HepG2 (cell line): ENCODE measurements at regions not wholly inside any gene's neighbourhood (a gene's known extent, or its start where the extent isn't known, plus 50 kb on each side); places are given as distances from the start of the nearest gene placed in this dataset.

Source experiments
- ATAC-seq: fragments of 200-7000 bp; cut with Tn5 transposase; 3 replicates; pipeline ENCODE4 v1.9.1; 2020; ENCODE audit warnings: mild to moderate bottlenecking, moderate library complexity
- BruUV-seq: library from RNA; stranded (reverse); fragments of 400-500 nt; replicated peaks from 2 replicates; lab custom pipeline; 2021; lab: Mats Ljungman, UMichigan
- CTCF ChIA-PET: fragments of 300-600 bp; formaldehyde crosslinking; extraction: SDS; loops from one replicate; lab custom pipeline; 2021; ENCODE audit warnings: low total read pairs, inconsistent platforms, low intra/inter-chr PET ratio; lab: Yijun Ruan, JAX
- POLR2A ChIA-PET: fragments of 350-600 bp; sonication (Branson Sonifier 250); formaldehyde crosslinking; loops from one replicate; lab custom pipeline; 2020; ENCODE audit warnings: antibody characterized with exemption, inconsistent platforms; lab: Yijun Ruan, JAX
- DNase-seq: peaks from one replicate; pipeline ENCODE4 v3.0.0-alpha.2; 2015; ENCODE audit warnings: low spot score
- FAIRE-seq: peaks from 3 replicates; lab custom pipeline; 2011; peaks lifted over from hg19 to GRCh38; lab: Jason Lieb, UNC
- H2AFZ ChIP-seq: one replicate; pipeline ENCODE4 v1.6.1; 2011; ENCODE audit warnings: low read length, inconsistent platforms
- H3K27ac ChIP-seq: fragments of 300-600 bp; 3 replicates; pipeline ENCODE4 v1.8.0; 2011; ENCODE audit warnings: mixed run types, mild to moderate bottlenecking, mixed read lengths, low read length, inconsistent platforms; ENCODE audit not compliant: insufficient read depth; ENCODE audit errors: extremely low read length
- H3K27me3 ChIP-seq, 2 experiments: fragments of 200-600 bp in 1 of 2; 2 replicates in 1 of 2; 3 replicates in 1 of 2; pipeline versions ENCODE4 v1.6.0 to v1.8.0; 2011; ENCODE audit warnings: low read length in 2 of 2, mild to moderate bottlenecking in 2 of 2, moderate library complexity in 2 of 2, inconsistent platforms in 1 of 2; ENCODE audit not compliant: insufficient read depth in 2 of 2, control insufficient read depth in 1 of 2
- H3K36me3 ChIP-seq, 2 experiments: fragments of 200-600 bp in 1 of 2; replicated peaks in 1 of 2; 2 replicates in 1 of 2; 3 replicates in 1 of 2; pipeline versions ENCODE4 v1.5.1 to v1.8.0; 2011; ENCODE audit warnings: low read length in 2 of 2, inconsistent platforms in 1 of 2; ENCODE audit not compliant: insufficient read depth in 2 of 2, control insufficient read depth in 1 of 2
- H3K4me1 ChIP-seq: 2 replicates; pipeline ENCODE4 v1.5.1; 2012; ENCODE audit warnings: low read length, inconsistent platforms; ENCODE audit not compliant: insufficient read depth
- H3K4me2 ChIP-seq: 2 replicates; pipeline ENCODE4 v1.6.0; 2011; ENCODE audit warnings: low read depth, low read length, inconsistent platforms
- H3K4me3 ChIP-seq, 3 experiments: fragments of 200-600 bp in 1 of 3; sonication (generic), shearing (Covaris generic) in 1 of 3; replicated peaks in 1 of 3; 2 replicates each; pipeline ENCODE4 v1.5.1; 2011 to 2016; ENCODE audit warnings: low read length in 3 of 3, inconsistent platforms in 2 of 3, low read depth in 2 of 3, mild to moderate bottlenecking in 2 of 3, control low read depth in 1 of 3, mixed read lengths in 1 of 3; ENCODE audit not compliant: insufficient read depth in 1 of 3
- H3K79me2 ChIP-seq: one replicate; pipeline ENCODE4 v1.6.1; 2011; ENCODE audit warnings: low read length, inconsistent platforms; ENCODE audit not compliant: insufficient read depth
- H3K9ac ChIP-seq: 2 replicates; pipeline ENCODE4 v1.6.0; 2011; ENCODE audit warnings: mild to moderate bottlenecking, low read depth, low read length, inconsistent platforms; ENCODE audit not compliant: insufficient read depth
- H3K9me3 ChIP-seq: 2 replicates; pipeline ENCODE4 v1.5.1; 2012; ENCODE audit warnings: mild to moderate bottlenecking, low read length
- H4K20me1 ChIP-seq: 2 replicates; pipeline ENCODE4 v1.6.0; 2011; ENCODE audit warnings: inconsistent platforms, mild to moderate bottlenecking, low read length, moderate library complexity; ENCODE audit not compliant: insufficient read depth
- ATF7 ChIP-seq, 2 experiments: fragments of 450-650 bp in 1 of 2; sonication (generic) in 1 of 2; formaldehyde crosslinking in 1 of 2; IDR thresholded peaks; 2 replicates each; pipeline versions ENCODE4 v1.4.0 to v1.6.1; 2016 to 2020; ENCODE audit warnings: antibody characterized with exemption in 1 of 2, mild to moderate bottlenecking in 1 of 2, missing genetic modification reagents in 1 of 2
- EEA1 ChIP-seq: sonication (generic); formaldehyde crosslinking; IDR thresholded peaks from 2 replicates; pipeline ENCODE4 v1.5.1; 2020; ENCODE audit warnings: mild to moderate bottlenecking, missing genetic modification reagents, borderline replicate concordance
- ELF4 ChIP-seq: sonication (generic); formaldehyde crosslinking; IDR thresholded peaks from 2 replicates; pipeline ENCODE4 v1.5.0; 2020; ENCODE audit warnings: missing genetic modification reagents, mild to moderate bottlenecking, moderate library complexity, borderline replicate concordance
- JDP2 ChIP-seq: sonication (generic); formaldehyde crosslinking; IDR thresholded peaks from 2 replicates; pipeline ENCODE4 v1.8.1; 2022; ENCODE audit warnings: missing genetic modification reagents, borderline replicate concordance
- JUNB ChIP-seq: sonication (generic); formaldehyde crosslinking; IDR thresholded peaks from 2 replicates; pipeline ENCODE4 v1.8.0; 2022; ENCODE audit warnings: missing genetic modification reagents, mild to moderate bottlenecking, borderline replicate concordance
- KLF6 ChIP-seq: IDR thresholded peaks from 2 replicates; pipeline ENCODE4 v1.8.0; 2016; ENCODE audit warnings: missing biosample characterization, missing genetic modification reagents
- NPAS2 ChIP-seq: sonication (generic); formaldehyde crosslinking; IDR thresholded peaks from 2 replicates; pipeline ENCODE4 v1.8.0; 2022; ENCODE audit warnings: mild to moderate bottlenecking, missing genetic modification reagents, borderline replicate concordance
- PRDM15 ChIP-seq: sonication (generic); formaldehyde crosslinking; IDR thresholded peaks from 2 replicates; pipeline ENCODE4 v1.4.0; 2020; ENCODE audit warnings: missing genetic modification reagents
- RARG ChIP-seq: sonication (generic); formaldehyde crosslinking; IDR thresholded peaks from 2 replicates; pipeline ENCODE4 v1.4.0; 2020; ENCODE audit warnings: low read depth, mild to moderate bottlenecking, missing genetic modification reagents
- SALL2 ChIP-seq: sonication (generic); formaldehyde crosslinking; IDR thresholded peaks from 2 replicates; pipeline ENCODE4 v1.8.1; 2023; ENCODE audit warnings: mild to moderate bottlenecking, missing genetic modification reagents, inconsistent platforms
- YEATS4 ChIP-seq: sonication (generic); formaldehyde crosslinking; IDR thresholded peaks from 2 replicates; pipeline ENCODE4 v1.4.0; 2020; ENCODE audit warnings: missing genetic modification reagents, borderline replicate concordance
- ZBTB26 ChIP-seq: IDR thresholded peaks from 2 replicates; pipeline ENCODE4 v1.6.1; 2016; ENCODE audit warnings: missing compliant biosample characterization, missing genetic modification reagents, borderline replicate concordance
- ZEB1 ChIP-seq: IDR thresholded peaks from 2 replicates; pipeline ENCODE4 v1.6.1; 2012; ENCODE audit warnings: mild to moderate bottlenecking, low read depth, inconsistent platforms; ENCODE audit not compliant: insufficient replicate concordance
- ZHX1 ChIP-seq: sonication (generic); formaldehyde crosslinking; IDR thresholded peaks from 2 replicates; pipeline ENCODE4 v1.8.1; 2022; ENCODE audit warnings: low read depth, mild to moderate bottlenecking, missing genetic modification reagents
- ZNF556 ChIP-seq: sonication (generic); formaldehyde crosslinking; IDR thresholded peaks from 2 replicates; pipeline ENCODE4 v1.4.0; 2020; ENCODE audit warnings: mild to moderate bottlenecking, missing genetic modification reagents, borderline replicate concordance
- ZSCAN29 ChIP-seq: sonication (generic); formaldehyde crosslinking; conservative IDR thresholded peaks from 2 replicates; pipeline ENCODE4 v1.4.0; 2020; ENCODE audit warnings: mild to moderate bottlenecking, missing genetic modification reagents
- in situ Hi-C: cut with HindIII; loops from 2 replicates; pipeline ENCODE4 v1.10.0; 2017; ENCODE audit warnings: low pct_unique_long_range_greater_than_20kb; ENCODE audit not compliant: extremely low pct_ligation_motif_present
- intact Hi-C: fragments of 100-400 bp; cut with micrococcal nuclease; formaldehyde crosslinking; loops from one replicate; pipeline ENCODE4 v1.10.0; 2022; ENCODE audit not compliant: unreplicated experiment

GRCh38 chr2:83650161-83650560, 808.9 kb downstream of the SUCLG1 start (continued):
- TF ChIP-seq PRDM15 (CRISPR knock-in tag) (no peak), EEA1 (CRISPR knock-in tag) (no peak), YEATS4 (CRISPR knock-in tag) (no peak)

- intact Hi-C loops (no loop called here), in situ Hi-C loops (no loop called here)
- ChIA-PET CTCF (no interaction called here), POLR2A (no interaction called here)
- no peaks in the 10 kb centered on the region for H4K20me1 ChIP-seq
- no peak overlapping the region for H3K27ac ChIP-seq
- H3K79me2 ChIP-seq: no peaks in the 10 kb centered on the region
- no TSS peak for BruUV-seq
- H3K4me3 ChIP-seq: no peak overlapping the region
- no peak overlapping the region for H2AFZ ChIP-seq
- H3K4me1 ChIP-seq: no peaks in the 10 kb centered on the region
- DNase-seq: no peak
- no peaks in the 10 kb centered on the region; a peak in 1 of 5 replicates for H3K27me3 ChIP-seq
- FAIRE-seq: no peak
- H3K9ac ChIP-seq: no peak overlapping the region
- peaks cover 82% of the 10 kb centered on the region for H3K9me3 ChIP-seq
- ATAC-seq: no peak
- H3K4me2 ChIP-seq: no peak overlapping the region
- H3K36me3 ChIP-seq: no peaks in the 10 kb centered on the region
- TF ChIP-seq ELF4 (no peak), ZSCAN29 (CRISPR knock-in tag) (no peak), JDP2 (no peak), ZHX1 (CRISPR knock-in tag) (no peak), NPAS2 (CRISPR knock-in tag) (no peak), ZEB1 (no peak), ZBTB26 (CRISPR knock-in tag) (no peak), ZNF556 (CRISPR knock-in tag) (no peak), KLF6 (CRISPR knock-in tag) (no peak), SALL2 (CRISPR knock-in tag) (no peak), JUNB (CRISPR knock-in tag) (no peak), ATF7 (IDR thresholded peaks at IDR 0.05) (no peak), ATF7 (CRISPR knock-in tag; IDR thresholded peaks at IDR 0.05) (no peak), RARG (no peak)
Measured at GRCh38 chr2:83640506-83640905, 818.6 kb downstream of the SUCLG1 start.
